ENCODE measurements at regions not wholly inside any gene's neighbourhood (a gene's known extent, or its start where the extent isn't known, plus 50 kb on each side); places are given as distances from the start of the nearest gene placed in this dataset.

DNA sequence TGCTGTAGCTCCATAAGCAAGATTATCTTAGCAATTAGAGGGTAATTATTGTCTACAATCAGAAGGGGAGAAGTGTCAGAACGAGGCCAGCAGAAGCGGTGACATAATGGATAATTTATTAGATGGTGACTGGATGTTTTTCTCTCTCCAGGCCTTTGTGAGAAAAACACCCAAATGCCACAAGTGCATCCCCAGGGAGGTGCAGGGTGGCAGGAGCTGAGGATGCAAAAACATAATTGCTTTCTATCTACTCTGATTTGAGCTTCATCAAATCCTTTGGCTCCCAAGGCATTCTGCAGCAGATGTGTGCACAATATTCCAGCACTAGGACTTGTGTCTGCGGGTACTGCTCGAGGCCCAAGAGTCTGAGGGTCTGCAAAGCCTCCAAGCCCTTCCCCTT is 220.1 kb upstream of the SERP2 start:
- no peaks in the 10 kb centered on the region for H4K20me1 ChIP-seq (ENCODE audit: insufficient read depth, low read depth, low read length)
- H3K9ac ChIP-seq (ENCODE audit: low read length), result no peak overlapping the region
- no peaks in the 10 kb centered on the region for H3K4me1 ChIP-seq (ENCODE audit: low read length)
- DNase-seq, result no peak
- 0 out of 2 replicates have a peak, but pooled peaks cover 2% of the 10 kb centered on the region for H3K27me3 ChIP-seq (ENCODE audit: low read length)
- no peak overlapping the region for H2AFZ ChIP-seq (ENCODE audit: low read length)
- no peaks in the 10 kb centered on the region for H3K9me2 ChIP-seq (replicated peaks; ENCODE audit: insufficient read depth, low read length)
- no peaks in the 10 kb centered on the region for H3K9me3 ChIP-seq (ENCODE audit: low read length)
- H3K79me2 ChIP-seq (ENCODE audit: low read length), result no peaks in the 10 kb centered on the region
- no peak overlapping the region for H3K27ac ChIP-seq (ENCODE audit: low read length)
- H3K4me2 ChIP-seq (ENCODE audit: low read depth, low read length, poor library complexity, severe bottlenecking), result no peak overlapping the region
- no peak overlapping the region for H3K4me3 ChIP-seq (ENCODE audit: low read length)
- H3K36me3 ChIP-seq (ENCODE audit: insufficient read depth, low read length), result no peaks in the 10 kb centered on the region

DNA sequence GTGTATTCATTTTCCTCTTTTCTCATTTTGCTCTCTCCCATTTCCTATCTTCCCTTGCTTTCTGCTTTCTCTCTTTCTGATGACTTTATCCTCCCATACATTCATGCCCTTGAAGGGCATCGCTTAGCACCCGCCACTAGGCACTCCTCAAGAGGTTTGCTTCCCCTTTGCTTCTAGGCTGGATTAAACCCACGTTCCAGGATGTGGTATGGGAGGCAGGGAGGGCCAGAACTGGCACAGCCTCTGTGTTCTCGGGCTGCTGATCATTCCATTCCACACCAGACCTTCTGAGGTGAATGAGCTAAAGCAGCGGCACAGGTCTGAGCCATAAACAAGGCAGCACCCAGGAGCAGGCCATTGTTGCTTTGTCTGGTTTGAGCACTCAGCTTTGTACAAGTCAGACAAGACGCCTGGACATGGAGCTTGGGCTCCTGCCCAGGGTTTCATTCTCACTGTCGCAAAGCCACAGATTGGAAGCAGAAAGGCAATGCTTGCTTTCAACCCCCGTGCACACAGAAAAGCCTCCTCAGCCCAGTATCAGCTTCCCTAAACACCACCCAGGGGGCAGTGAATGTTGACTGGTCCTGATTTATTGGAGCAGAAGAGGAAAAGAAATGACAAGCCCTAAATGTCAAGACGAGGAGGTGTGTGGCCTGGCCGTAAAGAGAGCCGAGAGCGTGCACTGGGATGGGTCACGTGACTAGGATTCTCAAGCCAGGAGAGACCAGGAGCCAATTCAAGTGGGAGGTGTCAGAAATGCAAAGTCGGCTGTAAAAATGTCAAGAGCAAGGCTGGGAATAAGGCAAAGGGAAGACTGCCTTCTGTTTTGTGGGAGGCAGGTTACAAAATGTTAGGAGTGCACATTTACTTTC is 218.0 kb upstream of the SERP2 start:
- Histone ChIP-seq H3K4me1 (ENCODE audit: low read length) (no peaks in the 10 kb centered on the region), H3K27ac (ENCODE audit: low read length) (no peak overlapping the region), H3K9me2 (replicated peaks; ENCODE audit: insufficient read depth, low read length) (no peaks in the 10 kb centered on the region), H2AFZ (ENCODE audit: low read length) (no peak overlapping the region), H3K4me3 (ENCODE audit: low read length) (no peak overlapping the region), H3K27me3 (ENCODE audit: low read length) (0 out of 2 replicates have a peak, but pooled peaks cover 2% of the 10 kb centered on the region), H3K36me3 (ENCODE audit: insufficient read depth, low read length) (no peaks in the 10 kb centered on the region), H3K79me2 (ENCODE audit: low read length) (no peaks in the 10 kb centered on the region), H3K9ac (ENCODE audit: low read length) (no peak overlapping the region), H3K4me2 (ENCODE audit: low read depth, low read length, poor library complexity, severe bottlenecking) (no peak overlapping the region), H4K20me1 (ENCODE audit: insufficient read depth, low read depth, low read length) (no peaks in the 10 kb centered on the region), H3K9me3 (ENCODE audit: low read length) (no peaks in the 10 kb centered on the region)
- DNase-seq, result no peak

DNA sequence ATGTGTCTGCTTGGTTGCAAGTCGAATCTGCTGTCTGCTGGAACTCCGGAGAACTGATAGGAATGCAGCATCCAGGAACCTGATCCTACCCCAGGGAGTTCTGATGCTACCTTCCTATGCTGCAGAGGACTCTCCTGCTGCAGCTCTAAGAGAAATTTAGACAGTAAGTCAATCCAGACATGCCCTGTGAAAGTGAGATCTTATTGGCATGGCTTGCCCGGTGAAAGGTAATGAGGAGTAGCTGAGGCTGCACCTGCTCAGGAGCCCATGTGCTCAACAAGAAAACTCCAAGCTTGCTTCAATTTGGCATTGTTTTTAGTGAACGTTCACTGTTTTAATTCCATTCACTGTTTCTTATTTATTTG is 217.3 kb upstream of the SERP2 start:
- H3K4me3 ChIP-seq (ENCODE audit: low read length), result no peak overlapping the region
- no peak overlapping the region for H3K4me2 ChIP-seq (ENCODE audit: low read depth, low read length, poor library complexity, severe bottlenecking)
- H3K4me1 ChIP-seq (ENCODE audit: low read length), result no peaks in the 10 kb centered on the region
- H3K27me3 ChIP-seq (ENCODE audit: low read length), result 0 out of 2 replicates have a peak, but pooled peaks cover 2% of the 10 kb centered on the region
- H3K79me2 ChIP-seq (ENCODE audit: low read length), result no peaks in the 10 kb centered on the region
- no peak for DNase-seq
- no peak overlapping the region for H2AFZ ChIP-seq (ENCODE audit: low read length)
- H3K27ac ChIP-seq (ENCODE audit: low read length), result no peak overlapping the region
- H4K20me1 ChIP-seq (ENCODE audit: insufficient read depth, low read depth, low read length), result no peaks in the 10 kb centered on the region
- H3K9me3 ChIP-seq (ENCODE audit: low read length), result no peaks in the 10 kb centered on the region
- no peaks in the 10 kb centered on the region for H3K9me2 ChIP-seq (replicated peaks; ENCODE audit: insufficient read depth, low read length)
- no peaks in the 10 kb centered on the region for H3K36me3 ChIP-seq (ENCODE audit: insufficient read depth, low read length)
- no peak overlapping the region for H3K9ac ChIP-seq (ENCODE audit: low read length)

- Histone ChIP-seq H3K9ac (ENCODE audit: low read length) (no peak overlapping the region), H3K4me2 (ENCODE audit: low read depth, low read length, poor library complexity, severe bottlenecking) (no peak overlapping the region), H3K36me3 (ENCODE audit: insufficient read depth, low read length) (no peaks in the 10 kb centered on the region), H3K4me3 (ENCODE audit: low read length) (no peak overlapping the region), H4K20me1 (ENCODE audit: insufficient read depth, low read depth, low read length) (no peaks in the 10 kb centered on the region), H3K79me2 (ENCODE audit: low read length) (no peaks in the 10 kb centered on the region), H3K27ac (ENCODE audit: low read length) (no peak overlapping the region), H3K9me3 (ENCODE audit: low read length) (no peaks in the 10 kb centered on the region), H2AFZ (ENCODE audit: low read length) (no peak overlapping the region), H3K4me1 (ENCODE audit: low read length) (no peaks in the 10 kb centered on the region), H3K27me3 (ENCODE audit: low read length) (no peaks in the 10 kb centered on the region), H3K9me2 (replicated peaks; ENCODE audit: insufficient read depth, low read length) (no peaks in the 10 kb centered on the region)
- no peak for DNase-seq
These were observed 216.0 kb upstream of the SERP2 start for GRCh38 chr13:44157606-44158005.

- Histone ChIP-seq H3K9me3 (ENCODE audit: low read length) (no peaks in the 10 kb centered on the region), H3K4me2 (ENCODE audit: low read depth, low read length, poor library complexity, severe bottlenecking) (no peak overlapping the region), H2AFZ (ENCODE audit: low read length) (no peak overlapping the region)
These were observed 215.5 kb upstream of the SERP2 start for GRCh38 chr13:44158098-44158521.

GRCh38 chr13:44158881-44159632 is 214.6 kb upstream of the SERP2 start:
- no peaks in the 10 kb centered on the region for H3K79me2 ChIP-seq (ENCODE audit: low read length)
- no peak overlapping the region for H2AFZ ChIP-seq (ENCODE audit: low read length)
- H3K27me3 ChIP-seq (ENCODE audit: low read length), result no peaks in the 10 kb centered on the region
- H4K20me1 ChIP-seq (ENCODE audit: insufficient read depth, low read depth, low read length), result no peaks in the 10 kb centered on the region
- H3K9me2 ChIP-seq (replicated peaks; ENCODE audit: insufficient read depth, low read length), result no peaks in the 10 kb centered on the region
- no peak overlapping the region for H3K4me3 ChIP-seq (ENCODE audit: low read length)
- no peak for DNase-seq
- no peaks in the 10 kb centered on the region for H3K4me1 ChIP-seq (ENCODE audit: low read length)
- no peak overlapping the region for H3K9ac ChIP-seq (ENCODE audit: low read length)
- no peak overlapping the region for H3K27ac ChIP-seq (ENCODE audit: low read length)
- no peak overlapping the region for H3K4me2 ChIP-seq (ENCODE audit: low read depth, low read length, poor library complexity, severe bottlenecking)
- H3K9me3 ChIP-seq (ENCODE audit: low read length), result no peaks in the 10 kb centered on the region
- no peaks in the 10 kb centered on the region for H3K36me3 ChIP-seq (ENCODE audit: insufficient read depth, low read length)

More at GRCh38 chr13:44158098-44158521, 215.5 kb upstream of the SERP2 start:
- Histone ChIP-seq H3K9ac (ENCODE audit: low read length) (no peak overlapping the region), H3K79me2 (ENCODE audit: low read length) (no peaks in the 10 kb centered on the region), H3K36me3 (ENCODE audit: insufficient read depth, low read length) (no peaks in the 10 kb centered on the region), H3K9me2 (replicated peaks; ENCODE audit: insufficient read depth, low read length) (no peaks in the 10 kb centered on the region), H3K4me3 (ENCODE audit: low read length) (no peak overlapping the region), H4K20me1 (ENCODE audit: insufficient read depth, low read depth, low read length) (no peaks in the 10 kb centered on the region), H3K4me1 (ENCODE audit: low read length) (no peaks in the 10 kb centered on the region), H3K27me3 (ENCODE audit: low read length) (no peaks in the 10 kb centered on the region), H3K27ac (ENCODE audit: low read length) (no peak overlapping the region)
- no peak for DNase-seq

DNA sequence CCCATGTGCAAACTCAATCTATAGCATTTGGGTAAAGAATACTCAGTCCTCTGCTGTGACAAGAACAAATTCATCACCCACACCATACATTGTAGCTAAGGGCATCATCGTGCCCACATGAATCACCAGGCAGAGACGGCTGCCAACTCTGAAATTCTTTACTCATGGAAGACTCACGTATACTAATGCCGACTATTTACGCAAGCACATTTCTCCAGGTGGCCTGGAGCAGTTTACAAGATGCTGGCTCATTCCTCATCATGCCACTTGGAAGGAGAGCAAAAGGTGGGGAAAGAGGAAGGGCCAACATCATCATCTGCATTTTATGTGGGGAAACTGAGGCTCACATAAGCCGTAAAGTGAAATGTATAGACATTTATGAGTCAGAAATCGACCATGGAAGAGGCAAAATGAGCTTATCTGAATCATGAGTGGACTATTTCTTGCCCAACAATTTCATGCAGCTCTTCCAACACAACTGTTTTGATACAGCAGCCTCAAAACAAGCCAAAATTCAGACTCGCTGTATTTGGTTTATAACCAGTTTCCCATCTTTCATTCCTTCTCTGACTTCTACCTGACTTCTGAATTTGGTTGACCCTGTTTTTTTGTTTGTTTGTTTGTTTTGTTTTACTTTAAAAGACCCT is 213.9 kb upstream of the SERP2 start:
- Histone ChIP-seq H3K27ac (ENCODE audit: low read length) (no peak overlapping the region), H3K9me3 (ENCODE audit: low read length) (no peaks in the 10 kb centered on the region), H3K36me3 (ENCODE audit: insufficient read depth, low read length) (no peaks in the 10 kb centered on the region), H3K4me3 (ENCODE audit: low read length) (no peak overlapping the region), H4K20me1 (ENCODE audit: insufficient read depth, low read depth, low read length) (no peaks in the 10 kb centered on the region), H2AFZ (ENCODE audit: low read length) (no peak overlapping the region), H3K4me1 (ENCODE audit: low read length) (no peaks in the 10 kb centered on the region), H3K4me2 (ENCODE audit: low read depth, low read length, poor library complexity, severe bottlenecking) (no peak overlapping the region), H3K9ac (ENCODE audit: low read length) (no peak overlapping the region), H3K9me2 (replicated peaks; ENCODE audit: insufficient read depth, low read length) (no peaks in the 10 kb centered on the region), H3K79me2 (ENCODE audit: low read length) (no peaks in the 10 kb centered on the region), H3K27me3 (ENCODE audit: low read length) (no peaks in the 10 kb centered on the region)
- DNase-seq, result no peak

GRCh38 chr13:44160591-44161191 is 212.9 kb upstream of the SERP2 start:
- Histone ChIP-seq H2AFZ (ENCODE audit: low read length) (no peak overlapping the region), H3K4me2 (ENCODE audit: low read depth, low read length, poor library complexity, severe bottlenecking) (no peak overlapping the region)

More at GRCh38 chr13:44160591-44161191, 212.9 kb upstream of the SERP2 start:
- Histone ChIP-seq H3K9ac (ENCODE audit: low read length) (no peak overlapping the region), H3K4me1 (ENCODE audit: low read length) (no peaks in the 10 kb centered on the region), H3K79me2 (ENCODE audit: low read length) (no peaks in the 10 kb centered on the region), H3K27ac (ENCODE audit: low read length) (no peak overlapping the region), H3K27me3 (ENCODE audit: low read length) (no peaks in the 10 kb centered on the region), H3K9me3 (ENCODE audit: low read length) (no peaks in the 10 kb centered on the region), H3K36me3 (ENCODE audit: insufficient read depth, low read length) (no peaks in the 10 kb centered on the region), H3K4me3 (ENCODE audit: low read length) (no peak overlapping the region), H4K20me1 (ENCODE audit: insufficient read depth, low read depth, low read length) (no peaks in the 10 kb centered on the region), H3K9me2 (replicated peaks; ENCODE audit: insufficient read depth, low read length) (no peaks in the 10 kb centered on the region)
- no peak for DNase-seq

Data from Karpas-422 (cell line).